ENCODE measurements at regions not wholly inside any gene's neighbourhood (a gene's known extent, or its start where the extent isn't known, plus 50 kb on each side); places are given as distances from the start of the nearest gene placed in this dataset.
"Not testable (repeated sequence)": the region's sequence is repeated elsewhere in the genome, so short reads cannot be mapped to it uniquely, and the experiment has no call there.

DNA sequence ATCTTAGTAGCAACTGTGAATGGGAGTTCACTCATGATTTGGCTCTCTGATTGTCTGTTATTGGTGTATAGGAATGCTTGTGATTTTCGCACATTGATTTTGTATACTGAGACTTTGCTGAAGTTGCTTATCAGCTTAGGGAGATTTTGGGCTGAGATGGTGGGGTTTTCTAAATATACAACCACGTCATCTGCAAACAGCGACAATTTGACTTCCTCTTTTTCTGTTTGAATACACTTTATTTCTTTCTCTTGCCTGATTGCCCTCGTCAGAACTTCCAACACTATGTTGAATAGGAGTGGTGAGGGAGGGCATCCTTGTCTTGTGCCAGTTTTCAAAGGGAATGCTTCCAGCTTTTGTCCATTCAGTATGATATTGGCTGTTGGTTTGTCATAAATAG lies 1883.1 kb upstream of the TENM3 start:
- DNase-seq, result not testable (repeated sequence)

DNA sequence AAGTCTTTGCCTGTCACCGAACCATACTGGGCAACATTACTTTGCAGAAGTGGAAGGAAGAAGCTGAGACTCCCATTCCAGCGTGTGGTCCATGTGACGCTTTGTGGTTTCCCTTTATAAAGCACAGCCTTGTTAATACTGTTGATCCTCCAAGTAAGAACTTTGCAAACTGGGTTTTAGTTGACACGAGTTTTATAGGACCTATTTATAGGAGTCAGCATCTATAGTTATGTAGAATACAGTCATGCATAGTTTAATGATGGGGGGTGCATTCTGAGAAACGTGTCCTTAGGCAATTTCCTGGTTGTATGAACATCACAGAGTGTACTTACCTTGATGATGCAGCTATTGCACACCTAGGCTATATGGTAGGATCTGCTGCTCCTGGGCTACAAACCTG lies 1879.4 kb upstream of the TENM3 start:
- DNase-seq, result no peak

DNA sequence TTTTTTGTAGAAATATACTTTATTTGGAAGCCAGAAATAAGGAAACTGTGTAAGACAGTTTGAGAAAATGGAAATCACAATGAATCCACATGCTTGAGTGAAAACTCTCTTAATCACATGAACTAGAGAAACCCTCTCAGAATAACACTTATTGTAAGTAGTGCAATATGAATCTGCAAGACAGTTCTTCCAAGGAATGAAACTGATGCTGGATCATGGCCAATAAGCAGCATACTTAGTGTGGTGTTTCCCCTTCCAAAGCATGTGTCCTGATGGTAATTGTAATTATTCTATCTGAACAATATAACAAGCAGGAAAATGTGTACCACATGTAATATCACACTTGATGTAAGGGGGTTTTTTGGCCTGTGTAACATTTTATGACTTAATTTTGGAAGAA lies 1870.5 kb upstream of the TENM3 start:
- DNase-seq, result no peak

DNA sequence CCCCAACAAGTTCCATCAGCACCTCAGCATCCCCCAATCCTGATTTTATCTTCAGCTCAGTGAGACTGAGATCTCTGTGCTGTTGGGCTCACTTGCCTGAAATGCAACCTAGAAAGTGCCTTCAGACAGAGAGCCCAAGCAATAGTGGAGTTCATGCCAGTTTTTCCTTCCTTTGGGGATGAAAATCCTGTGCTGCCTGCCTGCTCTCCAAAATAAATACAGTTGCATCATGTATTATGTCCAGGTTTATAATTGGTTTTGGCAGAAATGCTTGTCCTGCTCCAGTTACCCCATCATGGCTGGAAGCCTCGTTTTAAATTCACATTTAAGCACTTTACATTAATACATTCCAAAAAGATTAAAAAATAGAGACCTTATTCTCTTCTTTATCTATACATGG lies 1865.5 kb upstream of the TENM3 start:
- DNase-seq, result no peak

DNA sequence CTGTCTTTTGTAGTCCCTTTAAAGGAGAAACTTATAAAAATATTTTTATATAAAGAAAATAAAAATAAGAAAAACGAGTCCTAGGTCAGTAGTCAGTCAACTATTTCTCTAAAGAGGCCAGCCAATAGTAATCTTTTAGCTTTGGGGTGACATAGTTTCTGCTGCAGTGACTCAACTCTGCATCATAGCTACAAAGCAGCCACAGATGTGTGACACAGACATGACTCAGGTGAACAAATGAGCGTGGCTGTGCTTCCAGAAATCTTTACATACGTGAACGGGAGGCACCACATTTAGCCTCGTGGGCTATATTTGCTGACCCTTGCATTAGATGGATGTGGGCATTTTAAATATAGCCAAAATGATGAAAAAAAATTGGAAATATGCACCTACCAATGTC lies 1862.5 kb upstream of the TENM3 start:
- no peak for DNase-seq

DNA sequence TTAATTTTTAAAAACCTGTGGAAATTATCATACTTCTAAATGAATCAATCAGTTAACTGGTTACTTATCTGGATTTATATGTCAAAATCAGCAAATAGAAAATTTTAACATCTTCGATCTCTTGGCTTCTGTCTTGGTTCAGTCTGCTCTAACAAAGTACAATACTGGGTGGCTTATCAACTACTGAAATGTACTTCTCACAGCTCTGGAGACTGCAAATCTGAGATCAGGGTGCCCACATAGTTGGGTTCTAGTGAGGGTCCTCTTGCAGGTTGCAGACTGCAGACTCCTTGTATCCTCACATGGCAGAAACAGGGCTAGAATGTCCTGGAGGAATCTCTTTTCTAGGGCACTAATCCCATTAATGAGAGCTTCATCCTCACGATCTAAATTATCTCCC lies 1851.6 kb upstream of the TENM3 start:
- DNase-seq, result no peak

DNA sequence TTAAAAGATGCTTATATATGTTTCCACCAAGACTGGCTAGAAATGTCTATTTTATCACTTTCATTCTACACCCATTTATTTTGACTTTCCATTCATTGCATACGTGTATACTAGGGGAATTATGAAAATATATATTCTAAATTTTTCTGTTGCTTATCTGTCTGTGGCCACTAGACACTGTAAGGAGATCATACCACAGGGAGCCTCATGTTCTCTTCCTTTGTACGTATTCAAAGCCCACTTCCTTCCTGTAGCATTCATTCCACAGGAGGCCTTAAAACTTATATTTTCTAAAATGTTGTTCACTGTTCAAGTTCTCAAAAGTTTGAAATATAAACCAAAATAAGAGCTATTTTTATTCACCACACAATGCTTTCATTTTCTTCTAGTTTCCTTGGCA lies 1848.9 kb upstream of the TENM3 start:
- DNase-seq, result no peak

DNA sequence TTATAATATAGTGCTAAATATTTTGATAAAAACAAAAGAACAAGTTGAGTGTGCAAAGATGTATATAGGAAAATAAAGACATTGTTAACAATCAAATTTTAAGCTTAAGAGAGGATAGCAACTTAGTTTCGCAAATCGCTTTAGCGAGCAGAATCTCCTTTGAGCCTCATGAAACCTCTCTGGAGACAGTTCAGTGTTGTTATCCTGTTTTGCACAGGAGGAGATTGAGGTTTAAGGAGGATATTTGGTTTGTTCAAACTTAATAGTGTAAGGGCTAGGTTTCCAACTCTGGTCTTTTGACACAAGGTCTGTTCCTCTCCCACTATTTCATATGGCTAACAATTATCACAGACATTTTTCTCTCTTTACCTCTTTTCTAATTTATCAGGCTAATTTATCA lies 1848.5 kb upstream of the TENM3 start:
- DNase-seq, result no peak

DNA sequence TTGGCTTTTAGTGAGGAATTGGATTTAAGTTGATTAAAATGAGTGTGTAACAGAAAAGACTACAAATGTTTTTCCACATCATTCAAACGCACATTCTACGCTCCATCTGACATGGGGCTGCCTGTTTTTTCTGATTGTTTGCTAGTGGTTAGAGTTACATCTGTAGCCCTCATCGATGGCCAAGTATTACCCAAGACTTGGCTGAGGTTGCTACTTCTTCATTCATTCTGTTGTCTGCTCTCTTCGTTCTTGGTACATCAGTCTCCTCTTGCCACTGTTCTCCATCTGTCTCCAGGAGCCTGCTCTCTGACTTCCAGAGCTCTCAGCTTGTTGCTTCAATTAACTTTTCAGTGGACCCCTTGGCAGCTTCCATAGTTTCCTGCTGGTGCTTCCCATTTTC lies 1844.6 kb upstream of the TENM3 start:
- no peak for DNase-seq

DNA sequence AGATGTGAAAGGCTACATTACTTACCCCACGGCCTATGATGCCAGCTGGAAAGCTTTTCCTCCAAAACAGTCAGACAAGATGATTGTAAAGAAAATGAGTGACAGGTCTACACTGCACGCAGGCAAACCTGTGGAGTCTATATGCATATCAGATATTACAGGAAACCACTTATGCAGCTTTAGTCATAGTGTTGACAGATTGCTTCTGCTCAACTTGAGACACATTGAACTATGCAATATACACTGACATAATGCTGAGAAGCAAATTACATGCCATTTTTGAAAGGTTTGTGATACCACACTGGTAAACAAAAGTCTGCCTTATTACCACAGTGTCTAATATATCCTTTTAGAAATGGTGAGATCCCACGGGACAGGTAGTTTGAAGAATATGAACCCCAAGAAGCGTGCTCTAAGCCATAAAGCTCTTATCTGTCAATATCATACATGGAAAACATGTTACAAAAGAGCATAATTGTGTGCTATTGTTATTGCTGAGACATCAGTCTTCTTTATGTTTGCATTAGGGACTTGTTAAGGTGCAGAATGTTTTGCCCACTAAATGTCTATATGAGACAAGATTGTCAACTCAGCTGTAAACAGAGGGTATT lies 1835.8 kb upstream of the TENM3 start:
- DNase-seq, result no peak

DNA sequence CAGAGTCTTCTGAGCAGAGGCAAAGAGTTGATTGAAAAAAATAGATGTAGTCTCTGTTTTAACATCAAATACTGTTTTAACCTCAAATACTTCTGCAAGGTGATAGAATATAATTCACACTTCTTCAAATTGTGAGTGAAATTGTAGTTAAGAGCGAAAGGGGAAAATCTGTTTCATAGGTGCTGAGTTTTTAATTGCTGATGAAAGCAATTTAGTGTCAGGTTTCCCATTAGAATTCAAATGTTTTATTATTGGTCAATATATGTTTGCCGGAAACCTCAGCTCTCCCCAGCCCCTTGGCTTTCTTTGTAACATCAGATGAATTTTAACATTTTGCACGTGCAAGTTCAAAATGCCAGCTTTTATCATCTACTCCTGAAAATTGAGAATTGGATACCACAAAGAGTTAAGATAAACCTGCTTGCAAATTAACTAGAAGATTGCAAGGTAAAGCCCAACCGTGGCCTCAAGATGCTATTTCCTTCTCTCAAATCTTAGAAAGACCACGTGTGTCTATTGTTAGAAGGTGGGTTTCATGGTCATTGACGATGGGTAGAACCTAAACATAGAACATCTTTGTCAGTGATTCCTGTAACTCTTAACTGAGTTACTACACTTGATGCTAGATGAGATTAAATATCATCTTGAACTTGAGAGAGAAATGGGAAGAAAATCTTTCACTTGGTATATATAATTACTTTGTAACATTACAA lies 1824.2 kb upstream of the TENM3 start:
- no peak for DNase-seq

DNA sequence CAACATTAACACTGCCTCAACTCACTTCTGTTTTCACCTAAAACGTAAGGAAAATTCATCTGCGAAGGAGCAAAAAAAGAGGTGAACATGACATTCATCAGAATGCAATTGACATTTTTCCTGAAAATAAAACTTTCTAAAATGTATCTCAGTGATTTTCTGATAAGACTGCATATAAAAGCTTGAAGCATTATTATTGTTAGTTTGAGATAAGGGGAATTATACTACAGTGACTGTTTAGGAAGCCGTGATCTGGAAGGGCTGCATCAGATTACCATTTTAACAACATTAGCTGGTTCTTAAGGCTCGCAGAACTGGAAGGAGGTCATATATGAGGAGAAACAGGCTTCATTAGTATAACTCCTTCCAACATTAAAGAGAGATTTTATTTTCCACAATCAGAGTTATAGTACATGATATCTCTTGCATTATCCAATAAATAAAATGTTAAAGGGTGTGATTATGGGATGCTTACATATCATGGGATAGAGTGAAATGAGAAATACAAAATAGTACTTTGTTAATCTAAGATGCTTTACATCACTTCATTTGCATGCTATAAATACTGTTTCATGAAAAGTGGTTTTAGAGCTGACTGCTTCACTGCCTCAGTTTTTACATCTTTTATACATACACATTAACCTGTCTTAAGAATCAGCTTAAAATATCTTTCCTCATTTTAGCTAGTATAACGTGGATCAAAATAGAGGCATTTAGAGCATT lies 1820.1 kb upstream of the TENM3 start:
- no peak for DNase-seq

DNA sequence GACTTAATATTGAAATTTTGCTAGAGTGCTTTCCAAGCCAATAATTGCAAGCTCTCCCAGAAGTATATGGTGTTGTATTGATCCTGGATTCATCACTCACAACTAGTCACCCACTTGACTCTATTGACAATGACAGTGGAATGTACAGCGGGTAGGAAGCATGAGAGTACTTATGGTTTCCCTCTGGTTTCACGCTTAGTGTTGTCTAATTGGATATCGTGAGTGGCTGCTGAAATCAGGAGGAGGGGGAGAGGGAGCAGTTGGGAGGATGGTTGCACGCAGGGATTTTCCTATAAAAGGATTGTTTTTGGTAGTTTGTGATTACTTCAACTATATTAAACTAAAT lies 1819.5 kb upstream of the TENM3 start:
- DNase-seq, result peak; percentile 0

DNA sequence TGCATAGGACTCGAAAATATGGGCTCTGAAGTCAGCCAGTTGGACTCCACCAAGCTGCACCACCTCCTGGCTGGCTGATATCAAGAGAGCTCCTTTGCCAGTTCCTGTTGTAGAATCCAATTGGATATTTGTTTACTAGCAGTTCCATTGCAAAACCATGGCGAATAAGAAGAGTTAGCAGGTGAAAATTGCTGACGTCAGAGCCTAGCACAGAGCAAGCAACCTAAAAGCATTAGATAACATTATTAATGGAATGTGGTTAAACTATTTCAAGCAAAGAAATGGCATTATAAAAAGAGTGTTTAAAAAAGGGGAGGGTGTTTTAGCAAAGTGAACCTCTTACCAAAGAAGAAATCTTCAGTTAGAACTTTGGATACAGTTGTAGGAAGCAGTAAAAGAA lies 1816.3 kb upstream of the TENM3 start:
- no peak for DNase-seq

DNA sequence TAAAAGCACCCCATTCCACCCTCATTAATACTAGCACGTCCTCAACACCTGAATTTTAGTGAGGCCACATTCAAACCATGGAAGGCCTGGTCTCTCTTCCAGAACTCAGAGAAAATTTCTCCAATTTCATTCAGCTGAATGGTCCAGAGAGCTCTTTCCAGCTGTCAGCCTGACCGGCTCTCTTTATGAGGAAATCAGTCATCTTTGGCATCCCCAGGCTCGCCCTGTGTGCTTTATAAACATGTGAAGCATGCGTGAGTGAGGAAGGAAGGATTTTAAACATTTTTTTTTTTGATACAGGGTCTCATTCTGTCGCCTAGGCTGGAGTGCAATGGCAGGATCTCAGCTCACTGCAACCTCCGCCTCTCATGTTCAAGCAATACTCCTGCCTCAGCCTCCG lies 1812.9 kb upstream of the TENM3 start:
- no peak for DNase-seq

DNA sequence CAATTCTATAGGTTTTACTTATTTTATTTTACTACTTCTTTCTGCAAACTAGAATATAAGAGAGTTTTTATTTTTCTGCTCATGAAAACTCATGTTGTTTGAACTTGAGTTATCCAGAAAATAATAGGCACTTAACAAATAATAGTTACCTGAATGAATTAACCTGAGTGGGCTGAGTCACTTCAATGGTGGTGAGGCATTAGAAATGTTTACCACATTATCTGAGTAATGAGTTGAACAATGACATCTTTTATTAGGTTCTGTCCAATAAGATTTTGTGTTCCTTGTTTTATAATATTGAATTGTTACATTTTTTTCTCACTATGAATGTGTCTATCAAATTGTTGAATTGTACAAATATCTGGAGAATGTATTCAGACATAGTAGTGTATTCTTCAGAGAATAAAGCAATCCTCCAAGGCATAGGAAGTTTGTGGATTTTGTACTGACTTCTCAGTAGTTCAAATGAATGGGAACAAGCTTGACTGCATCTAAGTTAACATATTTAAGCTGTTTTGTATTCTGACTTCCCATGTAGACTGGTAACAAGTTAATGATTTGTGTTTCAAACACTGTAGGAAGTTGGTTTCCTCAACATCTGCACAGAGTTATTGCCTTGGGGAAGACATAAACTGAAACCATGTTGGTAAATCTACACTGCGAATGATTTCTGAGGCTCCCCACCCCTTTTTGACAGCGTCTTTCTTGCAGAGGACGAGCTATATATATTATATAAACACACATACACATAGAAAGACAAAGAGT lies 1808.9 kb upstream of the TENM3 start:
- DNase-seq, result no peak

DNA sequence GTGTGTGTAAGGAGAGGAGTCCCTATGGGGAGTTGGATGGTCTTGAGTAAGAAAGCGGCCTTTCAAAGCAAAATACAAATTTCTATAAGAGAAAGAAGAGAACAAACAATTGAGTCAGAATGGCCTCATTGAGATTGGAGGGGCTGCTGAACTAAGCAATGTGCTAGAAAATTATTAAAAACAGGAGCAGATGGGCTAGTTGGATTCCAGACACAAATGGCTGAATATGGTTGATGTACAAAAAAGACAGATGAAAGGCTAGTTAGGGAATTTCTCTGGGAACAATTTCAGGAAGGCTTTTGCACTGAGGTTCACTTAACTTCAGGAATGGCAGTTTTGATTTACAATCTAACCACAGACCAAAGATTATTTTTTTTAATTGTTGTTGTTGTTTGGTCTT lies 1806.8 kb upstream of the TENM3 start:
- DNase-seq, result no peak

DNA sequence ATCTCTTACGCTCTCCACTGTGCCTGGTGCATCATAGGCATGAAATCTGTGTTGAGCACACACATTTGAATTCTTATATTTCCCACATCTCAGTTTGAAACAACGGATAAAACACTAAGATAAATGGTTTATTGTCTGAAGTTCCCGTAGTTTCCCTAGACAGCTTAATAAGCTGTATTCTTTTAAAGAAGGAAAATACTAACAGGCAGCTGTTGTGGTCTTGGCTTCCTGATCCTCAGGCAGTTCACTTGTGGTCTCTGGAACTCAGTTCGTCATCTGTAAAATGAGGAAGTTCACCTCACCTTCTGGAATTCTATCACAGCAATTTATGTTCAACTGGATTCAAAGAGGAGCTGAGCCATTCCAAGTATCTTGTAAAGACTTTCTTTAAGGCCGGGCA lies 1805.6 kb upstream of the TENM3 start:
- DNase-seq, result no peak

DNA sequence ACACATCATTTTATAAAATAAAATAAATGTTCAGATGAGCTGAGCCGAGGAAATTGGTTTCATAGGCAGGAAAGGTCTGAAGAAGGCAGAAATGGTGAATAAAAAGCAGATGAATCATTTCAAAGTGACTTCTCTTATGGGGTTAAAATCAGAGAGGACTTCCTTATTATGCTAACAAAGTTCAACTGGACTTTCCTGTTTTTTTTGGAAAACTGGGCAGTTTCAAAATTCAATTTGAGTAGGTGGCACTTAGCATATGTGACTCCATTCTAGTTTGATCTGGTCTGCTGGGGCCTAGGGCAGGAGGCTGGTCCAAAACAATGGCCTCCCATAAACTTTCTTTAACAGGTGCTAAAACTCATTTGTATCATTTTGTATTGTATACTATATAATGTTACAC lies 1794.9 kb upstream of the TENM3 start:
- no peak for DNase-seq

DNA sequence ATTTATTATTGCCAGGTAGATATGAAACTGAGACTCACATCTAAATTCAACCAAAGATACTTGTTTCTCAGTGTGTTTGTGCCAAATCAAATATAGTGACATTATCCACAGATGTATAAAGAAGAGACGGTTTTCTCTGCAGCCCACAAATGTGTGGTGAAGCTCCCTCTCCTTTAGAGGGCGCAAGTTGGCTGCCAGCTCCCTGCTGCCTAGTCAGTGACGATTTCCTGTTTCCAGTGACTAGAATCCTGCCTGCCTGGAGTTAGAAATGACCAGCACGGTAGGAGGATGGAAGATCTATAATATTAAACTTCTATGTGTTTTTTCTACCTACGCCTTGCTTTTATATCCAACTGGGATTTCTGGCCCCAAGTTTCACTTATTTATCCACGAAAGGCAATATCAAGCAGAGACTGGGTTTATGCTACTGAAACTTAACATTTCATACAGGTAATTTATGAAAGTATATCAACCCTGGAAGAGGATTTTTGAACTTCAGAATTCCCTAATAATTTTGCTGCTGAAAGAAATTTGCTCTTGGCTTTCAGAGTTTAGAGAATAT lies 1793.7 kb upstream of the TENM3 start:
- DNase-seq, result peak; percentile 18

DNA sequence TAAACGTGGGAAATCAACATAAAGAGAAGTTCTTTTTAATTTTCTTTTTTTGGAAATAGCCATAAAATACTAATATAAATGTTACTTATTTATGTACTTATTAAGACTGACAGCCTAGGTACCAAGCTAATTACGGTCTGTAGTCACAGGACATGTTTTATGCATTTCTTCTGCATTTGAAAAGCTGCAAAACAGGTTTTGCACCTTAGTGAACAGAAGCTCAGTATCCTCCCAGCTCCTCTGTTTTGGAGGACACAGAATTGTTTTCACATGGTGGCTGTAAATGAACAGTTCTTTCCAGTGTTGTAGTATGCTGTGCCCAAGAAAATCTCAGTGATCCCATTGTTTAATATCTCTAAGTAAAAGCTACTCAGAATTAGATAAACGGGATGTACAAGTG lies 1788.0 kb upstream of the TENM3 start:
- DNase-seq, result no peak

DNA sequence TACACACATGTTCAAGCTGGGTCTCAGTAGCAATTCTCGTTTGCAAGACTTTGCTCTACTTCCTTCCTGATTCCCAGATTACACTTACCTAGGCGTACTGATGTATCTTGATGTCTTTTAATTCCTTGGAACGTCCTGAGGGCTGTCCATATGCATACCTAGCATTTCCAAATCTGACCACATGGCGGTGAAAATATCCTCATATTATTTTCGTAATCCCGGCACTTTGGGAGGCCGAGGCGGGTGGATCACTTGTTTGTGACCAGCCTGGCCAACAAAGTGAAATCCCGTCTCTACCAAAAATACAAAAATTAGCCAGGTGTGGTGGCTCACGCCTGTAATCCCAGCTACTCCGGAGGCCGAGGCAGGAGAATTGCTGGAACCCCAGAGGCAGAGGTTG lies 1786.3 kb upstream of the TENM3 start:
- no peak for DNase-seq

DNA sequence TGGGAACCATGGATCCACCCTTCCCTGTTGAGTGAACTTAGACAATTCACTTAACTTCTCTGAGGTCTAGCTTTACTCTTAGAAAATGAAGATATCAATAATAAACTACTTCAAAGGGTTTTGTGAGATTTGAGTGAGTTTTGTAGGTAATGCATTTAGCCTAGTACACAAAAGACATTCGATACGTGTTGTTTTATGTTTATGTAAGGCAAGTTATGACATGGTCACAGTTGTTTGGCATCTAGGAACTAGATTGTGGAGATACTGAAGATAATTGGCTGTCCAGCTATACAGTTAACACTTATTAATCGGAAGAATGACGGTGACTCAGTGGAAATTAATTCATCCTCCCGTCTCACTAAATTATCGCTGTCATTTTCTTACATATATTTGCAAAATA lies 1781.1 kb upstream of the TENM3 start:
- no peak for DNase-seq

DNA sequence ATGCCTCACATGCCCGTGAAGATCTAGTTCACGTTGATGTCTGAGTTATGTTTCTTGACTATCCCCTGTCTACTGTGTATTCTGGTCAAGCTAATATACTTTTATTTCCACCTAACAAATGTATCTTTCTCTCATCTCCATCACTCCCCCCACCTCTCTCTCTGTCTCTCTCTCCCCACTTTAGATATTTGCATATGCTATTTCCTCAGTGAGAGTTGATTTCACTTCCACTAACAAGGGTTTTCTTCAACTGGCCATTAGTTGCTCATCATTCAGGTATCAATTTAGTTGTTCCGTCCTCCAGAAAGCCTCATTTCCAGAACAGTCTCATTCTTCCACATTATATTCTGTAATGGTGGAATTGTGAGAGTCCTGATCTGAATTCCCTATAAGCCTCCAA lies 1777.8 kb upstream of the TENM3 start:
- DNase-seq, result no peak
